ENCODE measurements at regions not wholly inside any gene's neighbourhood (a gene's known extent, or its start where the extent isn't known, plus 50 kb on each side); places are given as distances from the start of the nearest gene placed in this dataset.
A peak's percentile ranks its signal among the peaks of the same experiment; 100 is the strongest.

- WGBS, 2 donors: 23 to 33% methylated on average over 4 of the region's 4 CpGs
- H3K27ac ChIP-seq: no peak overlapping the region
- H3K9me3 ChIP-seq: no peaks in the 10 kb centered on the region
Measured at GRCh38 chr1:9424261-9424660, 115.0 kb upstream of the SLC25A33 start.

GRCh38 chr1:9425859-9426258 lies 113.4 kb upstream of the SLC25A33 start:
- no peak for DNase-seq (ENCODE audit: low spot score in 2 of 2)
- Histone ChIP-seq H3K4me1 (peaks cover 0 to 14% (median 3%) of the 10 kb centered on the region in 4 donors), H3K36me3 (peaks cover 0 to 9% (median 0%) of the 10 kb centered on the region in 3 donors), H3K9me3 (no peaks in the 10 kb centered on the region), H3K4me3 (no peak overlapping the region), H3K27me3 (no peaks in the 10 kb centered on the region), H3K27ac (no peak overlapping the region)
- WGBS, 2 donors: 64 to 70% methylated on average over 7 of the region's 7 CpGs
- no peak for TF ChIP-seq EP300 (IDR thresholded peaks at IDR 0.05)
- TF ChIP-seq, protein P1, sequence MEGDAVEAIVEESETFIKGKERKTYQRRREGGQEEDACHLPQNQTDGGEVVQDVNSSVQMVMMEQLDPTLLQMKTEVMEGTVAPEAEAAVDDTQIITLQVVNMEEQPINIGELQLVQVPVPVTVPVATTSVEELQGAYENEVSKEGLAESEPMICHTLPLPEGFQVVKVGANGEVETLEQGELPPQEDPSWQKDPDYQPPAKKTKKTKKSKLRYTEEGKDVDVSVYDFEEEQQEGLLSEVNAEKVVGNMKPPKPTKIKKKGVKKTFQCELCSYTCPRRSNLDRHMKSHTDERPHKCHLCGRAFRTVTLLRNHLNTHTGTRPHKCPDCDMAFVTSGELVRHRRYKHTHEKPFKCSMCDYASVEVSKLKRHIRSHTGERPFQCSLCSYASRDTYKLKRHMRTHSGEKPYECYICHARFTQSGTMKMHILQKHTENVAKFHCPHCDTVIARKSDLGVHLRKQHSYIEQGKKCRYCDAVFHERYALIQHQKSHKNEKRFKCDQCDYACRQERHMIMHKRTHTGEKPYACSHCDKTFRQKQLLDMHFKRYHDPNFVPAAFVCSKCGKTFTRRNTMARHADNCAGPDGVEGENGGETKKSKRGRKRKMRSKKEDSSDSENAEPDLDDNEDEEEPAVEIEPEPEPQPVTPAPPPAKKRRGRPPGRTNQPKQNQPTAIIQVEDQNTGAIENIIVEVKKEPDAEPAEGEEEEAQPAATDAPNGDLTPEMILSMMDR (IDR thresholded peaks at IDR 0.05): no peak
- no peak for TF ChIP-seq POLR2A (IDR thresholded peaks at IDR 0.05)

More at GRCh38 chr1:9424261-9424660, 115.0 kb upstream of the SLC25A33 start:
- Histone ChIP-seq H3K4me1 (peaks cover 0 to 7% (median under 1%) of the 10 kb centered on the region in 4 donors), H3K36me3 (peaks cover 0 to 9% (median 0%) of the 10 kb centered on the region in 3 donors), H3K27me3 (no peaks in the 10 kb centered on the region), H3K4me3 (no peak overlapping the region)
- TF ChIP-seq, protein P1 (IDR thresholded peaks at IDR 0.05): no peak
- TF ChIP-seq POLR2A (IDR thresholded peaks at IDR 0.05): no peak
- TF ChIP-seq EP300 (IDR thresholded peaks at IDR 0.05): no peak
- no peak for DNase-seq (ENCODE audit: low spot score in 2 of 2)

DNA sequence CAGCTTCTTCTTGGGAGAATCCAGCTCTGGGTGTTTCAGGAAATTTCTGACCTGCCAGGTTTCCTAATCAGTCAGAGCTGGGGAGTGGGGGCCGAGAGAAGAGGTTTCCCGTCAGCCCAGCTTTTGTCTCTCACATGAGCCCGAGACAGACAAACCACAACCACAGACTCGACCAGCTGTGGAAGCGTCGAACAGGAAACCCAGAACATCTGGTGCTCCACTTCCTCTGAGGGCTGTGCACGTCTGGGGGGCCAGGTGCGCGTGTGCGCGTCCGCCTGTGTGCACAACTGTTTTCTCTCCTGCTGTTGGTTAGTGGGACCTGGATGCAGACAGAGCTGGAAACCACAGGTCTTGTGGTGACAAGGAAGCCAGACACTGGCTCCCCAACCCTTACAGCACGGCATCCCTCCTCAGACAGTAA lies 113.0 kb upstream of the SLC25A33 start:
- Histone ChIP-seq H3K27me3 (no peaks in the 10 kb centered on the region), H3K36me3 (peaks cover 0 to 9% (median 0%) of the 10 kb centered on the region in 3 donors), H3K4me3 (no peak overlapping the region), H3K4me1 (peaks cover 0 to 14% (median 3%) of the 10 kb centered on the region in 4 donors), H3K9me3 (no peaks in the 10 kb centered on the region), H3K27ac (peak overlapping the region in 1 of 4 donors; percentile 44)
- no peak for DNase-seq (ENCODE audit: low spot score in 2 of 2)
- TF ChIP-seq EP300 (IDR thresholded peaks at IDR 0.05) (no peak), POLR2A (IDR thresholded peaks at IDR 0.05) (no peak)
- TF ChIP-seq, protein P1 (IDR thresholded peaks at IDR 0.05): no peak
- WGBS, 2 donors: 57 to 60% methylated on average over 13 of the region's 13 CpGs

DNA sequence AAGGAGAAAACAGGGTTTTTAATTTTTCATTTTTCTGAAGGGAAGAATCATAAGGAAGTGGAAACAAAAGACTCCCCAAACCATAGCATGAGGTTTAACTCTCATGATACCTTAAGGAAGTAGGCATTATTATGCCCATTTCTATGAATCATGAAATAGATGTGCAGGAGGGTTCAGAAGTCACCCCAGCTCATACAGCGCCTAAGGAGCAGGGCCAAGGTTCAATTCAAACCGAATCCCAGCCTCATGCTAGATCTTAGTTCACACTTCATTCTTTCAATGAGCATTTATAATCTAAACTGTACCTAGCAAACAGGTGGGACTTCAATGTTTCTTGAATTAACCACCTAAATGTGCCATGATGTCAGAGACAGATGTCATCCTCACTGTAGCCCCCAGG lies 111.9 kb upstream of the SLC25A33 start:
- WGBS, 2 donors: 86 to 88% methylated on average over 2 of the region's 2 CpGs
- DNase-seq (ENCODE audit: low spot score in 2 of 2): no peak

More for the DNA sequence above, 111.9 kb upstream of the SLC25A33 start:
- H3K36me3 ChIP-seq: peaks cover 0 to 8% (median 0%) of the 10 kb centered on the region in 3 donors
- H3K4me1 ChIP-seq: peaks cover 0 to 14% (median 3%) of the 10 kb centered on the region in 4 donors
- no peak overlapping the region for H3K4me3 ChIP-seq
- no peaks in the 10 kb centered on the region for H3K9me3 ChIP-seq
- TF ChIP-seq, protein P1 (IDR thresholded peaks at IDR 0.05): no peak
- TF ChIP-seq EP300 (IDR thresholded peaks at IDR 0.05): no peak
- TF ChIP-seq POLR2A (IDR thresholded peaks at IDR 0.05): no peak
- no peaks in the 10 kb centered on the region for H3K27me3 ChIP-seq
- no peak overlapping the region for H3K27ac ChIP-seq

All from tibial nerve (tissue), 4 donors.